ENCODE measurements at regions not wholly inside any gene's neighbourhood (a gene's known extent, or its start where the extent isn't known, plus 50 kb on each side); places are given as distances from the start of the nearest gene placed in this dataset.

DNA sequence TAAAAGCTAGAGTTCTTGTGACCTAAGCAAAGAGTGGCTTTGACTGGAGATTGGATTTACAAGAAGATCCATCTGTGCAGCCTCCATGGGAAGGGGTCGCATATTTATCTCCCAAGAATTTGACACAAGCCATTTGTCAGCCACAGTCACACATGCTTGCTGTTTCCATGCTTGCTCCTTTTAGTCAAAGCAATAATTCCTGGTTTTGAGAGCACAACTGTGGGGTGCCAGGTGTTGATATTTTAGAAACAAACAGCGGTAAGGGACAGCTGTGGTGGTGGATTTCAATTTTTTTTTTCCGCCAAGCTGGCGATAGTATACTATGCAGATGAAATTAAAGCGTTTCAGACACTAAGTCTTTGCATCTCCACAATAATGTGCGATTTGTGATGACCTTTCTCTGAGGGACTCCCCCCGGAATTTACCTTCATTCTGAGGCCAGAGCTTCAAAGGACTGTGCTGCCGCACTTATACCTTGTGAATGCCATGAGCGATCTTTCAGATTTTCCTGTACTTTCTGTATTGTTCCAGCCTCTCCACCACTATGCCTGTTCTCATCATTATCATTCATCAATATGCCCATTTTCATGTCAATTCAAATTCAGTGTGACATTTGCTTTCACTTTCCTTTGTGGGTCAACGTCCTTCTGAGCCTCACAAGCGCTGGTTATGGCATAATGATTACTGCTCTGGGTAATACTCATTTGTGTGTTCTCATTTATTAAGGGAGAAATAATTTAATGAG, 108.2 kb upstream of the KBTBD8 start:
- peaks cover 6% of the 10 kb centered on the region for H3K4me1 ChIP-seq (ENCODE audit: control insufficient read depth, low read depth, low read length)
- H3K36me3 ChIP-seq (ENCODE audit: control insufficient read depth, low read depth, low read length): no peaks in the 10 kb centered on the region
- H3K4me3 ChIP-seq (ENCODE audit: low read length): no peak overlapping the region
- H3K9me3 ChIP-seq (ENCODE audit: control insufficient read depth, low read depth, low read length): no peaks in the 10 kb centered on the region
- no peak overlapping the region for H3K27ac ChIP-seq (ENCODE audit: low read length)
- no peak overlapping the region for H3K9ac ChIP-seq (ENCODE audit: low read length)
- H3K27me3 ChIP-seq (ENCODE audit: control insufficient read depth, insufficient read depth, low read length): no peaks in the 10 kb centered on the region

DNA sequence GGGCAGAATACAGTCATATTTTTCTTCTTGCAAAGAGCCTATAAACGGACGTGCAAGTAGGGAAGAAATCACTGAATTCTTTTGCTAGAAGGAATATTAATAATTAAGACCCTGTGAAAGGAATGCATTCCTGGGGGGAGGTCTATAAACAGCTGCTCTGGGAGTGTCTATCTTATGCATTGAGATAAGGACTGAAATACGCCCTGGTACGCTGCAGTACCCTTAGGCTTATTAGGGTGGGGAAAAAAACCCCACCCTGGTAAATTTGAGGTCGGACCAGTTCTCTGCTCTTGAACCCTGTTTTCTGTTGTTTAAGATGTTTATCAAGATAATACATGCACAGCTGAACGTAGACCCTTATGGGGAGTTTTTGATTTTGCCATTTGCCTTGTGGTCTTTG, 100.0 kb upstream of the KBTBD8 start:
- H3K4me3 ChIP-seq (ENCODE audit: low read length): no peak overlapping the region
- no peaks in the 10 kb centered on the region for H3K27me3 ChIP-seq (ENCODE audit: control insufficient read depth, insufficient read depth, low read length)
- H3K36me3 ChIP-seq (ENCODE audit: control insufficient read depth, low read depth, low read length): no peaks in the 10 kb centered on the region
- H3K4me1 ChIP-seq (ENCODE audit: control insufficient read depth, low read depth, low read length): no peaks in the 10 kb centered on the region
- H3K9me3 ChIP-seq (ENCODE audit: control insufficient read depth, low read depth, low read length): peaks cover 12% of the 10 kb centered on the region
- H3K9ac ChIP-seq (ENCODE audit: low read length): no peak overlapping the region
- H3K27ac ChIP-seq (ENCODE audit: low read length): no peak overlapping the region

DNA sequence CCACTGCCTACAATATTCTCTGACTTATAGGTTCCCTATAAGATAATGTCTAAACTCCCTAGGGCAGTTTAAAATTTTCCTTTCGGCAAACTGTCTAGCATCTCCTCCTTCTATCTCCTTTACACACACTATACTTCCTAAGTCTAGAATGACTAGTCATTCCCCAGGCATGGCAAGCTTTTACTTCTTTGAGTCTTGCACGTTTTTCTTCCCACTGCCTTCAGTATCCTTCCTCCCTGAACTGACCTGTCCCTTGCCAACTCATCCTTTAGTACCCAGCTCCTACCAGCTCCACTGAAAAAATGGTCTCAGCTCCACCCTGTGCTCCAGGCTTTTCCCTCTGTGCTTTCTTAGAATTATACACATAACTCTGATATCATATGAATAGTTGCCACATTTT, 93.8 kb upstream of the KBTBD8 start:
- H3K36me3 ChIP-seq (ENCODE audit: control insufficient read depth, low read depth, low read length): no peaks in the 10 kb centered on the region

DNA sequence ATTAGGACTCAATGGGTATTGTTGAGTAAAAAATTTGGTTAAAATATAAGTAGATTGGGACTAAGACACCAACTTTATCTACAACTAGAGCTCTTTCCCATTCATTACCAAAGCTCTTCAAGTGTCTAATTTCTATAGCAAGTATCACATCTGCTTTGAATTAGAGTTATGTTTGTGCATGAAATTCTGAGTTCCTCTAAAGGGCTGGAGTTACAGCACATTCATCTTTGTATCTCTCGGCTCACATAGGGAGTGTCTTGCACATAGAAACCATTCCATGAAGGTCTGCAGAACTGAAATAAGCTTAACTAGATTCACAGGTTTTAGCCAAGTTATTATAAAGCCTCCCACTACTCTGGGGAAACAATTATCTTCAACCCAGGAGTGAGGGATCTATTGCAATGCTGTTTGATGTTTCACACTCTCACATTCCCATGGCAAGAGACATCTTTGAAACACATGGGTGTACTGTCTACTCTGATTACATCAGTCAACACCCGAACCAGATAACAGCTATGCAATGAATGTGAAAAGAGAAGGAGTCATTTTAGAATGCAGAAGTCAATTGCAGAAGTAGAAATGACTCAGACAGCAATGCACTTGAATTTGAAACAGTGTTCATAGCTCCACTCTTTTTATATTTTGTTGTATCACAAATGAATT, 93.1 kb upstream of the KBTBD8 start:
- no peaks in the 10 kb centered on the region for H3K4me1 ChIP-seq (ENCODE audit: control insufficient read depth, low read depth, low read length)
- H3K9ac ChIP-seq (ENCODE audit: low read length): no peak overlapping the region
- no peaks in the 10 kb centered on the region for H3K9me3 ChIP-seq (ENCODE audit: control insufficient read depth, low read depth, low read length)
- H3K27ac ChIP-seq (ENCODE audit: low read length): no peak overlapping the region
- no peaks in the 10 kb centered on the region for H3K36me3 ChIP-seq (ENCODE audit: control insufficient read depth, low read depth, low read length)
- H3K27me3 ChIP-seq (ENCODE audit: control insufficient read depth, insufficient read depth, low read length): no peaks in the 10 kb centered on the region
- no peak overlapping the region for H3K4me3 ChIP-seq (ENCODE audit: low read length)

More for the DNA sequence above, 93.8 kb upstream of the KBTBD8 start:
- no peaks in the 10 kb centered on the region for H3K27me3 ChIP-seq (ENCODE audit: control insufficient read depth, insufficient read depth, low read length)
- no peaks in the 10 kb centered on the region for H3K9me3 ChIP-seq (ENCODE audit: control insufficient read depth, low read depth, low read length)
- H3K4me1 ChIP-seq (ENCODE audit: control insufficient read depth, low read depth, low read length): no peaks in the 10 kb centered on the region
- H3K27ac ChIP-seq (ENCODE audit: low read length): no peak overlapping the region
- no peak overlapping the region for H3K4me3 ChIP-seq (ENCODE audit: low read length)
- no peak overlapping the region for H3K9ac ChIP-seq (ENCODE audit: low read length)

DNA sequence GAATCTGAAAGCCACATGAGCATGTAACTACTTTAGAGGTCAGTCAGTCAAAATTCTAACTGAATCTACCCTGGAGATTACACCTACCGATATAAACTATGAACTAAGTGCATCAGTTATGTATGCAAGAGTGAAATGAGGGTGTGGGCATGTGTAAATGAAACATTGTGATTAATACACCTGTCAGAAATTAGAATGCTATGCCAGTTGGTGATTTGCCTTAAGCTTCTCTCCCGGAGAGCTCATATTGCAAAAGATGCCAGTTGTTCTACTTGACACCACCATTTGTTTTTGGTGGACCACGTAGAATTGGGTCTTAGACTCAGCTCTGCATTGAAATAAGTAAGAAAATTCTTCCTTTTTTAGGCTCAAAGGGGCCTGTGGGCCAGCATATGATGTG, 91.0 kb upstream of the KBTBD8 start:
- Histone ChIP-seq H3K36me3 (ENCODE audit: control insufficient read depth, low read depth, low read length) (no peaks in the 10 kb centered on the region), H3K4me3 (ENCODE audit: low read length) (no peak overlapping the region), H3K4me1 (ENCODE audit: control insufficient read depth, low read depth, low read length) (no peaks in the 10 kb centered on the region), H3K9me3 (ENCODE audit: control insufficient read depth, low read depth, low read length) (no peaks in the 10 kb centered on the region), H3K27me3 (ENCODE audit: control insufficient read depth, insufficient read depth, low read length) (no peaks in the 10 kb centered on the region), H3K27ac (ENCODE audit: low read length) (no peak overlapping the region), H3K9ac (ENCODE audit: low read length) (no peak overlapping the region)

DNA sequence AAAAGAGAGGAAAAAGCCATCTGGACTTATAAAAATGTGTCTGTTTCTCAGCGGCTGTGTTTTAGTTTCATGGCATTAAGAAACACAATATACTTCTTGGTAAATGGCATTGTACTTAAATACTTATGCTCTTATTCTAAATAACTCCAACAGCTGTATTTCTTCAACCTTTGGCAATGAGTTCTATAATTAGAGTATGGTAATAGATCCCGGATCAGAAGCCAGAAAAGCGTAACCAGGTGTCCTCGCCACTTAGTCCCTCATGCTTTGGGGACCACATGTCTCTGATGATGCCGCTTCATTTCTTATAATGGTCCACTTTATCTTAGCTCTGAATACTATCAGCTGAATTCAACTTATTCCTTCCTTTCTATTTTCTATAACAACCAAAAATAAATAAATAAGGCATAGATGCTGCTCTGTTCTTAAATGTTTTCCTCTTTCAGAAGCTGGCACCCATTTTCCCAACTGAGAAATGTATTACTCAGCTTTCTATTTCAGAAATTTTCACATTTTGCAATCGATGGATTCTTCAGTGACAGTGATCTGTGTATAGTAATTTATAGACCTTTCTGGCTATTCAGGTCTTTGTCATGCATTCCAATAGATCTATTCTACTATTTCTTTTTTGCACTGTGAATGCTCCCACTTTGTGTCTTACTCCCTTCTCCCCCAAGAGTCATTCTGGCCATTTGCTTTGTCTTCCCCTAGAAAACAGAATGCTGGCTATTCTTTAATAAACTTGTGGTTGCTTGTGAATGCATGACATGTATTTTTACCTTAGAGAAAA, 87.6 kb upstream of the KBTBD8 start:
- no peaks in the 10 kb centered on the region for H3K27me3 ChIP-seq (ENCODE audit: control insufficient read depth, insufficient read depth, low read length)
- H3K36me3 ChIP-seq (ENCODE audit: control insufficient read depth, low read depth, low read length): no peaks in the 10 kb centered on the region
- no peak overlapping the region for H3K4me3 ChIP-seq (ENCODE audit: low read length)
- no peak overlapping the region for H3K27ac ChIP-seq (ENCODE audit: low read length)
- H3K4me1 ChIP-seq (ENCODE audit: control insufficient read depth, low read depth, low read length): no peaks in the 10 kb centered on the region
- H3K9me3 ChIP-seq (ENCODE audit: control insufficient read depth, low read depth, low read length): no peaks in the 10 kb centered on the region
- no peak overlapping the region for H3K9ac ChIP-seq (ENCODE audit: low read length)

DNA sequence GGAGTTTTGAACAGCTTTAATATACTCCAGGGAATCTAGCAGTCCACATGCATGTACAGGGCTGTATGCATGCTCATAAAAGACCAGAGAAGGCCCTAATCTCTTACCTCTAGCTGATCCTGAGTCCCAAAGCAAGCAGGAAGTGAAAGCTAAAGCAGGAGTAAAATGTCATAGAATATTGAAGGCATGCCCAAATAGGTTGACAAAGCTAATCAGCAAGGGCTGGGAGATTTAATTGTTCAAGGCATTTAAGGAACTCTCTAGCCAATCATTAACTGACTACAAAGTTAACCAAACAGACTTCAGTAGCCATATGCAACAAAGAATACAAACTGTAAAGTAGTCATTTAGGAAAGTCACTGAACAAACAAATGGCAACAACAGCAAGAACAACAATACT, 85.8 kb upstream of the KBTBD8 start:
- Histone ChIP-seq H3K4me3 (ENCODE audit: low read length) (no peak overlapping the region), H3K9me3 (ENCODE audit: control insufficient read depth, low read depth, low read length) (no peaks in the 10 kb centered on the region), H3K27me3 (ENCODE audit: control insufficient read depth, insufficient read depth, low read length) (no peaks in the 10 kb centered on the region), H3K36me3 (ENCODE audit: control insufficient read depth, low read depth, low read length) (no peaks in the 10 kb centered on the region), H3K9ac (ENCODE audit: low read length) (no peak overlapping the region), H3K4me1 (ENCODE audit: control insufficient read depth, low read depth, low read length) (no peaks in the 10 kb centered on the region), H3K27ac (ENCODE audit: low read length) (no peak overlapping the region)

DNA sequence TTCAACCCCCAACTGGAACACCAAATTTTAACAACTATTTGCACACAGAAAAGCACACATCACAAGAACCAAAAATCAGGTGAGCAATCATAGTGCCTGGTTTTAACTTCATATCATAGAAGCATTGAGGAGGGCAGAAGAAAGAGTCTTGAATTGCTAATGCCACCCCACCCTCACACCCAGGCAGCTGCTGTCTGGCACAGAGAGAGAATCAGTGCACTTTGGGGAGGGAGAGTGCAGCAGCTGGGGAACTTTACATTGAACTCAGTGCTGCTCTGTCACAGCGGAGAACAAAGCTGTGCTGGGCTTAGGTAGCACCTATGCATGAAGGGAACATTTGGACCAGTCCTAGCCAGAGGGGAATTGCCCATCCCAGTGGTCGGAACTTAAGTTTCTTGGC, 76.0 kb upstream of the KBTBD8 start:
- no peak overlapping the region for H3K27ac ChIP-seq (ENCODE audit: low read length)
- peaks cover 7% of the 10 kb centered on the region for H3K4me1 ChIP-seq (ENCODE audit: control insufficient read depth, low read depth, low read length)
- H3K9ac ChIP-seq (ENCODE audit: low read length): no peak overlapping the region
- H3K27me3 ChIP-seq (ENCODE audit: control insufficient read depth, insufficient read depth, low read length): no peaks in the 10 kb centered on the region
- no peaks in the 10 kb centered on the region for H3K9me3 ChIP-seq (ENCODE audit: control insufficient read depth, low read depth, low read length)
- no peak overlapping the region for H3K4me3 ChIP-seq (ENCODE audit: low read length)
- H3K36me3 ChIP-seq (ENCODE audit: control insufficient read depth, low read depth, low read length): no peaks in the 10 kb centered on the region

DNA sequence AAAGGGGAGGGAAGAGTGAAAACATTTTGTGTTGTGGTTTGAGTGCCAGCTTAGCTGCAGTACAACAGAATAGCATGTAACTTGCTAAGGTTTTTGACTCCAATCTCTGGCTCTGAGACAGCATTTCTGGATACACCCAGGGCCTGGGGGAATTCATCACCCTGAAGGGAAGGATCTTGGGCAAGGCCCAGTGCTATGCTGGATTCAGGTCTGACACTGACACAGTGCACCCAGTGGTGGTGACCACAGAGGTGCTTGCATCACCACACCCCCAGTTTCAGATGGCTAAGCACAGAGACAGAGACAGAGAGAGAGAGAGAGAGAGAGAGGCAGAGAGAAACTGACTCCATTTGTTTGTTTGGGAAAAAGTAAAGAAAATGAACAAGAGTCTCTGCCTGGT, 74.1 kb upstream of the KBTBD8 start:
- Histone ChIP-seq H3K36me3 (ENCODE audit: control insufficient read depth, low read depth, low read length) (no peaks in the 10 kb centered on the region), H3K4me3 (ENCODE audit: low read length) (no peak overlapping the region), H3K9me3 (ENCODE audit: control insufficient read depth, low read depth, low read length) (no peaks in the 10 kb centered on the region), H3K27me3 (ENCODE audit: control insufficient read depth, insufficient read depth, low read length) (no peaks in the 10 kb centered on the region), H3K9ac (ENCODE audit: low read length) (no peak overlapping the region), H3K4me1 (ENCODE audit: control insufficient read depth, low read depth, low read length) (peaks cover 7% of the 10 kb centered on the region), H3K27ac (ENCODE audit: low read length) (no peak overlapping the region)

DNA sequence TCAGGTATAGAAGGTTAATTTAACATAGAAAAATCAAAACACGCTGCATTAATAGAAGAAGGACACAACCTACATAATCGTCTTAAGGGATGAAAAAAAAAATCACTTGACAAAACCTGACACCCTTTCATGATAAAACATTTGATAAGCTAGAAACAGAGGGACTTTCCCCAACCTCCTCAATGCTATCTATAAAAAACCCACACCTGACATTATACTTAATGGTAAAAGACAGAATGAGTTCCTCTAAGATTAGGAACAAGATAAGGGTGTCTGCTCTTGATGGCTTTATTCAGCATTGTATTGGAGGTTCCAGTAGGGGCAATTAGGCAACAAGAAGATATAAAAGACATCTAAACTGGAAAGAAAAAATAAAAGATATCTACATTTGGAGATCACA, 69.9 kb upstream of the KBTBD8 start:
- Histone ChIP-seq H3K9ac (ENCODE audit: low read length) (no peak overlapping the region), H3K27ac (ENCODE audit: low read length) (no peak overlapping the region), H3K27me3 (ENCODE audit: control insufficient read depth, insufficient read depth, low read length) (no peaks in the 10 kb centered on the region), H3K4me3 (ENCODE audit: low read length) (no peak overlapping the region), H3K9me3 (ENCODE audit: control insufficient read depth, low read depth, low read length) (no peaks in the 10 kb centered on the region), H3K36me3 (ENCODE audit: control insufficient read depth, low read depth, low read length) (no peaks in the 10 kb centered on the region), H3K4me1 (ENCODE audit: control insufficient read depth, low read depth, low read length) (peaks cover 37% of the 10 kb centered on the region)

DNA sequence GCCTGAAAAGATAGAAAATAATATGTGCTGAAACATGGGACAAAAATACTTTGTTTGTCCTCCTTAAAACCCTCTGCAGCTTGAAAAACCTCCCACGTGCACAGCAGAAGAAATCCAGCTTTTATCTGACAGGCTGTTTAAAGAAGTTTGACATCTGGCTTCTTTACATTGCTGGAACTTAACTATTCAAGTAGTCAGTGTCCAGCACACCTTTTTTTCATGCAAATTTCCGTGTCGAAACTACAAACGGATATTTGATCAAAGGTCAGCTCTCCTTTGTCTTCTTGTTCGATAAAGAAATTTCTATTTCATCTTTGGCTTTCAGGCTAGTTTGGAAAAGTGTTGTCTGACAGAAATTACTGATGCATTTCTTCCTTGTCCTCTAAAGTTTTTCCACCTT, 66.8 kb upstream of the KBTBD8 start:
- H3K27me3 ChIP-seq (ENCODE audit: control insufficient read depth, insufficient read depth, low read length): no peaks in the 10 kb centered on the region
- peaks cover 48% of the 10 kb centered on the region for H3K4me1 ChIP-seq (ENCODE audit: control insufficient read depth, low read depth, low read length)
- no peaks in the 10 kb centered on the region for H3K36me3 ChIP-seq (ENCODE audit: control insufficient read depth, low read depth, low read length)
- no peak overlapping the region for H3K9ac ChIP-seq (ENCODE audit: low read length)
- no peaks in the 10 kb centered on the region for H3K9me3 ChIP-seq (ENCODE audit: control insufficient read depth, low read depth, low read length)
- no peak overlapping the region for H3K4me3 ChIP-seq (ENCODE audit: low read length)
- H3K27ac ChIP-seq (ENCODE audit: low read length): no peak overlapping the region
